Loucy (cell line): ENCODE measurements at regions not wholly inside any gene's neighbourhood (a gene's known extent, or its start where the extent isn't known, plus 50 kb on each side); places are given as distances from the start of the nearest gene placed in this dataset.

Source experiments
- EZH2phosphoT487 ChIP-seq: fragments of 200-600 bp; IDR thresholded peaks from 2 replicates; pipeline ENCODE4 v1.6.1; 2018; ENCODE audit warnings: antibody characterized with exemption, mild to moderate bottlenecking, moderate library complexity, borderline replicate concordance
- TF ChIP-seq, protein P1 (sequence below): fragments of 200-600 bp; sonication (generic); conservative IDR thresholded peaks from 2 replicates; pipeline ENCODE4 v1.5.1; 2014; ENCODE audit warnings: mild to moderate bottlenecking, antibody characterized with exemption, low read length

- TF ChIP-seq, protein P1, sequence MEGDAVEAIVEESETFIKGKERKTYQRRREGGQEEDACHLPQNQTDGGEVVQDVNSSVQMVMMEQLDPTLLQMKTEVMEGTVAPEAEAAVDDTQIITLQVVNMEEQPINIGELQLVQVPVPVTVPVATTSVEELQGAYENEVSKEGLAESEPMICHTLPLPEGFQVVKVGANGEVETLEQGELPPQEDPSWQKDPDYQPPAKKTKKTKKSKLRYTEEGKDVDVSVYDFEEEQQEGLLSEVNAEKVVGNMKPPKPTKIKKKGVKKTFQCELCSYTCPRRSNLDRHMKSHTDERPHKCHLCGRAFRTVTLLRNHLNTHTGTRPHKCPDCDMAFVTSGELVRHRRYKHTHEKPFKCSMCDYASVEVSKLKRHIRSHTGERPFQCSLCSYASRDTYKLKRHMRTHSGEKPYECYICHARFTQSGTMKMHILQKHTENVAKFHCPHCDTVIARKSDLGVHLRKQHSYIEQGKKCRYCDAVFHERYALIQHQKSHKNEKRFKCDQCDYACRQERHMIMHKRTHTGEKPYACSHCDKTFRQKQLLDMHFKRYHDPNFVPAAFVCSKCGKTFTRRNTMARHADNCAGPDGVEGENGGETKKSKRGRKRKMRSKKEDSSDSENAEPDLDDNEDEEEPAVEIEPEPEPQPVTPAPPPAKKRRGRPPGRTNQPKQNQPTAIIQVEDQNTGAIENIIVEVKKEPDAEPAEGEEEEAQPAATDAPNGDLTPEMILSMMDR = no peak
- TF ChIP-seq EZH2phosphoT487 = no peak
Observed at GRCh38 chr10:124329362-124329761, 89.4 kb downstream of the OAT start.
